CD14-positive monocyte (primary cell): ENCODE measurements at regions not wholly inside any gene's neighbourhood (a gene's known extent, or its start where the extent isn't known, plus 50 kb on each side); places are given as distances from the start of the nearest gene placed in this dataset.

ENCODE experiments used
- DNase-seq, 3 donors: peaks; one replicate each; pipeline ENCODE4 v3.0.0-alpha.2; 2011 to 2022
- H2AFZ ChIP-seq: 2 replicates; pipeline ENCODE4 v1.6.0; 2012; ENCODE audit warnings: mild to moderate bottlenecking, low read depth, low read length, inconsistent platforms; ENCODE audit not compliant: insufficient read depth, poor library complexity, severe bottlenecking
- H3K27ac ChIP-seq, 2 donors: 1 replicate in 1 of 2; 2 replicates in 1 of 2; pipeline ENCODE4 v1.5.1; 2012 to 2013; ENCODE audit warnings: low read length in 2 of 2, control low read depth in 1 of 2, inconsistent platforms in 1 of 2, low read depth in 1 of 2, mild to moderate bottlenecking in 1 of 2
- H3K27me3 ChIP-seq, 2 donors: one replicate each; pipeline versions ENCODE4 v1.6.0 to v1.6.1; 2011 to 2013; ENCODE audit warnings: low read length in 2 of 2; ENCODE audit not compliant: control insufficient read depth in 2 of 2, insufficient read depth in 2 of 2
- H3K36me3 ChIP-seq, 2 donors: replicated peaks in 1 of 2; 1 replicate in 1 of 2; 2 replicates in 1 of 2; pipeline versions ENCODE4 v1.5.1 to v1.6.1; 2012 to 2013; ENCODE audit warnings: low read length in 2 of 2, control low read depth in 1 of 2, inconsistent platforms in 1 of 2, mild to moderate bottlenecking in 1 of 2; ENCODE audit not compliant: insufficient read depth in 2 of 2, control insufficient read depth in 1 of 2
- H3K4me1 ChIP-seq, 2 donors: 1 replicate in 1 of 2; 2 replicates in 1 of 2; pipeline versions ENCODE4 v1.5.1 to v1.6.1; 2012 to 2013; ENCODE audit warnings: low read length in 2 of 2, control low read depth in 1 of 2, inconsistent platforms in 1 of 2, mild to moderate bottlenecking in 1 of 2, moderate library complexity in 1 of 2; ENCODE audit not compliant: insufficient read depth in 2 of 2, control insufficient read depth in 1 of 2
- H3K4me2 ChIP-seq: replicated peaks from 2 replicates; pipeline ENCODE3; 2012; ENCODE audit warnings: low read length, moderate library complexity, mild to moderate bottlenecking; ENCODE audit not compliant: poor library complexity, severe bottlenecking; ENCODE audit errors: extremely low read depth
- H3K4me3 ChIP-seq, 3 experiments: fragments of 200-600 bp in 1 of 3; sonication (generic) in 1 of 3; replicated peaks in 1 of 3; 1 replicate in 2 of 3; 2 replicates in 1 of 3; pipeline ENCODE4 v1.5.1; 2011 to 2013; ENCODE audit warnings: low read length in 3 of 3, mild to moderate bottlenecking in 3 of 3, control low read depth in 2 of 3, low read depth in 2 of 3, inconsistent platforms in 1 of 3, moderate library complexity in 1 of 3
- H3K79me2 ChIP-seq: 2 replicates; pipeline ENCODE4 v1.6.0; 2012; ENCODE audit warnings: mild to moderate bottlenecking, control low read depth, inconsistent platforms, low read length, moderate library complexity; ENCODE audit not compliant: insufficient read depth
- H3K9ac ChIP-seq: 2 replicates; pipeline ENCODE4 v1.6.0; 2017; ENCODE audit warnings: low read length, mild to moderate bottlenecking; ENCODE audit not compliant: insufficient read depth, poor library complexity, severe bottlenecking
- H3K9me3 ChIP-seq, 2 donors: replicated peaks in 1 of 2; 1 replicate in 1 of 2; 2 replicates in 1 of 2; pipeline versions ENCODE4 v1.5.1 to v1.6.1; 2012 to 2013; ENCODE audit warnings: low read length in 2 of 2, control low read depth in 1 of 2; ENCODE audit not compliant: control insufficient read depth in 1 of 2, insufficient read depth in 1 of 2
- H4K20me1 ChIP-seq: 2 replicates; pipeline ENCODE4 v1.6.0; 2012; ENCODE audit warnings: mild to moderate bottlenecking, low read length, control low read depth, moderate library complexity; ENCODE audit not compliant: insufficient read depth
- H3K27ac Mint-ChIP-seq, 7 donors: one replicate each; pipeline ENCODE4 v1.8.0; 2020; ENCODE audit warnings: mild to moderate bottlenecking in 7 of 7, mixed read lengths in 7 of 7, moderate library complexity in 6 of 7, inconsistent platforms in 2 of 7
- H3K27me3 Mint-ChIP-seq, 3 donors: one replicate each; pipeline ENCODE4 v1.8.0; 2021 to 2022; ENCODE audit warnings: low read depth in 3 of 3, mild to moderate bottlenecking in 3 of 3, mixed read lengths in 3 of 3, moderate library complexity in 3 of 3, inconsistent platforms in 1 of 3
- H3K36me3 Mint-ChIP-seq, 2 donors: one replicate each; pipeline ENCODE4 v1.8.0; 2020; ENCODE audit warnings: mixed read lengths in 2 of 2, inconsistent platforms in 1 of 2, mild to moderate bottlenecking in 1 of 2
- H3K4me1 Mint-ChIP-seq: one replicate; pipeline ENCODE4 v1.8.0; 2020; ENCODE audit warnings: mild to moderate bottlenecking, mixed read lengths
- H3K4me3 Mint-ChIP-seq, 2 donors: one replicate each; pipeline ENCODE4 v1.8.0; 2020; ENCODE audit warnings: mild to moderate bottlenecking in 2 of 2, mixed read lengths in 2 of 2, moderate library complexity in 1 of 2
- H3K9me3 Mint-ChIP-seq, 7 donors: one replicate each; pipeline ENCODE4 v1.8.0; 2020 to 2022; ENCODE audit warnings: mixed read lengths in 7 of 7, mild to moderate bottlenecking in 6 of 7, moderate library complexity in 6 of 7, inconsistent platforms in 2 of 7
- CTCF ChIP-seq: fragments of 200-600 bp; IDR thresholded peaks from one replicate; pipeline ENCODE4 v1.8.0; 2022; ENCODE audit warnings: antibody characterized with exemption, mild to moderate bottlenecking
- WGBS: methylation state at CpG from one replicate; pipeline ENCODE4 v1.1.5; 2013; ENCODE audit warnings: missing lambda C conversion rate; ENCODE audit not compliant: insufficient coverage; 5-methylcytosine and 5-hydroxymethylcytosine counted together
- intact Hi-C, 2 donors: fragments of 100-400 bp; cut with micrococcal nuclease; formaldehyde crosslinking; loops; one replicate each; pipeline versions ENCODE4 v1.15.0 to v1.15.1; 2023

GRCh38 chrX:3509934-3510333 is 163.5 kb upstream of the MXRA5 start:
- intact Hi-C loops, result no loop called here
- Histone ChIP-seq H4K20me1 (no peaks in the 10 kb centered on the region), H3K4me2 (no peak overlapping the region), H2AFZ (no peak overlapping the region), H3K36me3 (no peaks in the 10 kb centered on the region), H3K9me3 (no peaks in the 10 kb centered on the region), H3K4me3 (no peak overlapping the region), H3K9ac (no peak overlapping the region), H3K27ac (no peak overlapping the region), H3K4me1 (no peaks in the 10 kb centered on the region), H3K27me3 (peaks cover 0 to 2% of the 10 kb centered on the region in 2 donors), H3K79me2 (no peaks in the 10 kb centered on the region)
- no peak for TF ChIP-seq CTCF
- H3K36me3 Mint-ChIP-seq, result no peaks in the 10 kb centered on the region
- H3K27me3 Mint-ChIP-seq, result peaks cover 0 to 10% (median 1%) of the 10 kb centered on the region in 3 donors
- DNase-seq, result no peak
- no peaks in the 10 kb centered on the region for H3K4me1 Mint-ChIP-seq
- WGBS, result no CpG with 5 or more reads among the region's 4 CpGs
- H3K27ac Mint-ChIP-seq, result no peak overlapping the region
- H3K9me3 Mint-ChIP-seq, result peaks cover 0 to 6% (median 1%) of the 10 kb centered on the region in 7 donors
- H3K4me3 Mint-ChIP-seq, result no peak overlapping the region

- no peak for TF ChIP-seq CTCF
- H4K20me1 ChIP-seq, result no peaks in the 10 kb centered on the region
- no peak overlapping the region for H3K4me3 Mint-ChIP-seq
- H3K9ac ChIP-seq, result no peak overlapping the region
- no peak overlapping the region for H3K27ac Mint-ChIP-seq
- DNase-seq, result no peak
- WGBS, result no CpG with 5 or more reads among the region's 3 CpGs
- H3K9me3 ChIP-seq, result no peaks in the 10 kb centered on the region
- H3K27me3 Mint-ChIP-seq, result peaks cover 0 to 2% (median 2%) of the 10 kb centered on the region in 3 donors
- H3K4me1 ChIP-seq, result no peaks in the 10 kb centered on the region
- no peak overlapping the region for H2AFZ ChIP-seq
- intact Hi-C loops, result no loop called here
- H3K27ac ChIP-seq, result no peak overlapping the region
- H3K4me1 Mint-ChIP-seq, result no peaks in the 10 kb centered on the region
- H3K27me3 ChIP-seq, result peaks cover 0 to 2% of the 10 kb centered on the region in 2 donors
- H3K9me3 Mint-ChIP-seq, result peaks cover 0 to 11% (median 4%) of the 10 kb centered on the region in 7 donors
- no peaks in the 10 kb centered on the region for H3K79me2 ChIP-seq
- no peaks in the 10 kb centered on the region for H3K36me3 ChIP-seq
- no peak overlapping the region for H3K4me3 ChIP-seq
- H3K36me3 Mint-ChIP-seq, result no peaks in the 10 kb centered on the region
- no peak overlapping the region for H3K4me2 ChIP-seq
These were observed 158.5 kb upstream of the MXRA5 start for GRCh38 chrX:3504916-3505315.
